Endothelial cell of umbilical vein (primary cell): ENCODE measurements at regions not wholly inside any gene's neighbourhood (a gene's known extent, or its start where the extent isn't known, plus 50 kb on each side); places are given as distances from the start of the nearest gene placed in this dataset.

Source experiments
- POLR2A ChIP-seq: IDR thresholded peaks from 2 replicates; pipeline ENCODE4 v1.6.1; 2012; ENCODE audit warnings: low read depth, mild to moderate bottlenecking, control low read depth, low read length
- POLR2AphosphoS5 ChIP-seq: IDR thresholded peaks from 2 replicates; pipeline ENCODE4 v1.6.1; 2012; ENCODE audit warnings: low read depth, mild to moderate bottlenecking, control low read depth, low read length, moderate library complexity; ENCODE audit not compliant: insufficient read depth
- TF ChIP-seq, protein P1 (sequence below), 2 donors: IDR thresholded peaks; 1 replicate in 1 of 2; 2 replicates in 1 of 2; pipeline ENCODE4 v1.5.1; 2011; ENCODE audit warnings: low read length in 2 of 2, mild to moderate bottlenecking in 2 of 2, moderate library complexity in 2 of 2, control low read depth in 1 of 2, inconsistent platforms in 1 of 2, low read depth in 1 of 2; ENCODE audit not compliant: insufficient read depth in 1 of 2; ENCODE audit errors: extremely low read depth in 1 of 2
- TF ChIP-seq, protein P2 (sequence below): IDR thresholded peaks from 2 replicates; pipeline ENCODE4 v1.6.1; 2011; ENCODE audit not compliant: insufficient read depth, insufficient read length

DNA sequence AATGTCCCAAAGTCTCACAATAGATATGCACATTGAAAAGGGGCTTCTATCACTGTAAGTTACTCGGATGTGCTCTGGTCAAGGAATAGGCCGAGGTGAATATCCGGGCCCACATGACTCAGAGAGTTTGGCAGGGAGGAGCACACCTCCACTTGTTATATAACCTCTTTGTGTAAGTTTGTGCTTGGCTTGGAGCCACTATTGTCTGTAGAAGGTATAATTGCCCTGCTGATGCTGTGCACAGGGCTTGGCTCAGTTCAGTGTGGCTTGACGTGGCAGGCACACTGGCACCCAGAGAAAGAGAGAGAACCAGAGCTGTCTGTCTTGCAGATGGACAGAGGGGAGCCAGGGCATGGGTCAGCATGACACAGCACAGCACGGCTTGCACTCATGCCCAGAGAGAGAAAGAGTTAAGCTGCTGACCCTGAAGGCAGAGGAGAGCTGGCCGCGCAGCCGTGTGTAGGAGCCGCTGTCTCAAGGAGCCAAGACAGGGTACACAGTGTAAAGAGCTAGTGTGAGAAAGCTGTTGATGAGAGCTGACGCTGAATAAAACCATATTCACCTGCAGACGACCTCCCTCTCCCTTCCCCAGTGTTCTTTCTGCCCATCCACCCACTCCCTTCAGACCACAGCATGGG is 482.5 kb downstream of the C6orf118 start:
- TF ChIP-seq, protein P1, sequence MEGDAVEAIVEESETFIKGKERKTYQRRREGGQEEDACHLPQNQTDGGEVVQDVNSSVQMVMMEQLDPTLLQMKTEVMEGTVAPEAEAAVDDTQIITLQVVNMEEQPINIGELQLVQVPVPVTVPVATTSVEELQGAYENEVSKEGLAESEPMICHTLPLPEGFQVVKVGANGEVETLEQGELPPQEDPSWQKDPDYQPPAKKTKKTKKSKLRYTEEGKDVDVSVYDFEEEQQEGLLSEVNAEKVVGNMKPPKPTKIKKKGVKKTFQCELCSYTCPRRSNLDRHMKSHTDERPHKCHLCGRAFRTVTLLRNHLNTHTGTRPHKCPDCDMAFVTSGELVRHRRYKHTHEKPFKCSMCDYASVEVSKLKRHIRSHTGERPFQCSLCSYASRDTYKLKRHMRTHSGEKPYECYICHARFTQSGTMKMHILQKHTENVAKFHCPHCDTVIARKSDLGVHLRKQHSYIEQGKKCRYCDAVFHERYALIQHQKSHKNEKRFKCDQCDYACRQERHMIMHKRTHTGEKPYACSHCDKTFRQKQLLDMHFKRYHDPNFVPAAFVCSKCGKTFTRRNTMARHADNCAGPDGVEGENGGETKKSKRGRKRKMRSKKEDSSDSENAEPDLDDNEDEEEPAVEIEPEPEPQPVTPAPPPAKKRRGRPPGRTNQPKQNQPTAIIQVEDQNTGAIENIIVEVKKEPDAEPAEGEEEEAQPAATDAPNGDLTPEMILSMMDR (IDR thresholded peaks at IDR 0.05; ENCODE audit: extremely low read depth in 1 of 2, insufficient read depth in 1 of 2, low read depth in 1 of 2, low read length in 2 of 2): no peak
- TF ChIP-seq POLR2AphosphoS5 (no peak), POLR2A (no peak)
- TF ChIP-seq, protein P2, sequence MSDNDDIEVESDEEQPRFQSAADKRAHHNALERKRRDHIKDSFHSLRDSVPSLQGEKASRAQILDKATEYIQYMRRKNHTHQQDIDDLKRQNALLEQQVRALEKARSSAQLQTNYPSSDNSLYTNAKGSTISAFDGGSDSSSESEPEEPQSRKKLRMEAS: no peak
